ENCODE measurements at regions not wholly inside any gene's neighbourhood (a gene's known extent, or its start where the extent isn't known, plus 50 kb on each side); places are given as distances from the start of the nearest gene placed in this dataset.

DNA sequence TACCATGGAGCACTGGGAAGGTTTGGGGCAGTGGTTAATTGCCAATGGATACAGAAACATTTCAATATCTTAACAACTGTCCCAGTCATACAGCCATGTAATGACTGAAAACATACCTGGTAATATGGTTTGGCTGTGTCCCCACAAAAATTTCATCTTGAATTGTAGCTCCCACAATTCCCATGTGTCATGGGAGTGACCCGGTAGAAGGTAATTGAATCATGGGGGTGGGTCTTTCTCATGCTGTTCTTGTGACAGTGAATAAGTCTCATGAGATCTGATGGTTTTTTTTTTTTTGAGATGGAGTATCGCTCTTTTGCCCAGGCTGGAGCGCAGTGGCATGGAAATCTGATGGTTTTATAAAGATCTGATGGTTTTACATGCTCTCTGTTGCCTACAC, 284.4 kb downstream of the TCF7L2 start:
- TF ChIP-seq, protein P1, sequence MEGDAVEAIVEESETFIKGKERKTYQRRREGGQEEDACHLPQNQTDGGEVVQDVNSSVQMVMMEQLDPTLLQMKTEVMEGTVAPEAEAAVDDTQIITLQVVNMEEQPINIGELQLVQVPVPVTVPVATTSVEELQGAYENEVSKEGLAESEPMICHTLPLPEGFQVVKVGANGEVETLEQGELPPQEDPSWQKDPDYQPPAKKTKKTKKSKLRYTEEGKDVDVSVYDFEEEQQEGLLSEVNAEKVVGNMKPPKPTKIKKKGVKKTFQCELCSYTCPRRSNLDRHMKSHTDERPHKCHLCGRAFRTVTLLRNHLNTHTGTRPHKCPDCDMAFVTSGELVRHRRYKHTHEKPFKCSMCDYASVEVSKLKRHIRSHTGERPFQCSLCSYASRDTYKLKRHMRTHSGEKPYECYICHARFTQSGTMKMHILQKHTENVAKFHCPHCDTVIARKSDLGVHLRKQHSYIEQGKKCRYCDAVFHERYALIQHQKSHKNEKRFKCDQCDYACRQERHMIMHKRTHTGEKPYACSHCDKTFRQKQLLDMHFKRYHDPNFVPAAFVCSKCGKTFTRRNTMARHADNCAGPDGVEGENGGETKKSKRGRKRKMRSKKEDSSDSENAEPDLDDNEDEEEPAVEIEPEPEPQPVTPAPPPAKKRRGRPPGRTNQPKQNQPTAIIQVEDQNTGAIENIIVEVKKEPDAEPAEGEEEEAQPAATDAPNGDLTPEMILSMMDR (IDR thresholded peaks at IDR 0.05; ENCODE audit: low read length): no peak
- TF ChIP-seq EZH2 (optimal IDR thresholded peaks at IDR 0.05; ENCODE audit: low read depth, low read length): no peak
- TF ChIP-seq EZH2phosphoT487 (IDR thresholded peaks at IDR 0.05; ENCODE audit: low read length): no peak

Measured in MM.1S (cell line).